HUES48 (cell line): ENCODE measurements at regions not wholly inside any gene's neighbourhood (a gene's known extent, or its start where the extent isn't known, plus 50 kb on each side); places are given as distances from the start of the nearest gene placed in this dataset.

ENCODE experiments used
- H3K27ac ChIP-seq: one replicate; pipeline ENCODE4 v1.7.0; 2013; ENCODE audit warnings: low read depth, low read length, inconsistent platforms
- H3K27me3 ChIP-seq: 2 replicates; pipeline ENCODE4 v1.6.1; 2013; ENCODE audit warnings: mild to moderate bottlenecking, low read length; ENCODE audit not compliant: control insufficient read depth, insufficient read depth
- H3K36me3 ChIP-seq: 2 replicates; pipeline ENCODE4 v1.6.1; 2013; ENCODE audit warnings: low read length; ENCODE audit not compliant: control insufficient read depth, insufficient read depth
- H3K4me1 ChIP-seq: 2 replicates; pipeline ENCODE4 v1.6.1; 2013; ENCODE audit warnings: mild to moderate bottlenecking, low read length; ENCODE audit not compliant: control insufficient read depth, insufficient read depth
- H3K4me3 ChIP-seq: 2 replicates; pipeline ENCODE4 v1.5.1; 2013; ENCODE audit warnings: mild to moderate bottlenecking, low read depth, low read length
- H3K9ac ChIP-seq: 2 replicates; pipeline ENCODE4 v1.6.1; 2013; ENCODE audit warnings: mild to moderate bottlenecking, low read depth, low read length, moderate library complexity
- H3K9me3 ChIP-seq: 2 replicates; pipeline ENCODE4 v1.6.1; 2013; ENCODE audit warnings: low read length; ENCODE audit not compliant: control insufficient read depth, insufficient read depth

- Histone ChIP-seq H3K9ac (no peak overlapping the region), H3K27ac (no peak overlapping the region), H3K4me1 (no peaks in the 10 kb centered on the region), H3K36me3 (no peaks in the 10 kb centered on the region), H3K9me3 (no peaks in the 10 kb centered on the region), H3K27me3 (no peaks in the 10 kb centered on the region), H3K4me3 (no peak overlapping the region)
Measured at GRCh38 chr10:121425623-121426022, 172.6 kb downstream of the FGFR2 start.

DNA sequence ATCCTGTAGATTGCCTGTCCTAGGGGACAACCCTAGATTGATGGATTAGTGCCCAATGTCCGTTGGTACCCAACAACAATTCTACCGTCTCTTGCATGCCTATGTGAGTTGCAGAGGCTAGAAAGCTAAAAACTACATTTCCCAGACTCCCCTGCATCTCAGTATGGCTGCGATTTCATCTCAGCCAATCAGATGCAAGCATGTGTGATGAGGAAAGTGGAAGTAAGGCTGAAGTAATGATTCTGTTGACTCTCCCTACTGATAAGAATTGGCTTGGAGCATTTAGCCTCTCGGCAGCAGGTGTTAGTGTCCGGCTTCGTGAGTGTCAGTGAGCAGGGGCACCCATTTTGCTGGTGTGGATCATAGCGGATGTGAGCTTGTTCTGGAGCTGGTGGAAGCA, 171.9 kb downstream of the FGFR2 start:
- Histone ChIP-seq H3K4me1 (no peaks in the 10 kb centered on the region), H3K27me3 (no peaks in the 10 kb centered on the region), H3K4me3 (no peak overlapping the region), H3K27ac (no peak overlapping the region), H3K9ac (no peak overlapping the region), H3K36me3 (no peaks in the 10 kb centered on the region), H3K9me3 (no peaks in the 10 kb centered on the region)
